ENCODE measurements at regions not wholly inside any gene's neighbourhood (a gene's known extent, or its start where the extent isn't known, plus 50 kb on each side); places are given as distances from the start of the nearest gene placed in this dataset.

GRCh38 chr17:53490447-53490968 is 332.2 kb upstream of the KIF2B start:
- Histone ChIP-seq H3F3A (replicated peaks; ENCODE audit: insufficient read depth) (no peaks in the 10 kb centered on the region), H3K27me3 (ENCODE audit: insufficient read depth) (no peaks in the 10 kb centered on the region), H3K36me3 (replicated peaks in 1 of 2; ENCODE audit: control insufficient read depth in 1 of 2, insufficient read depth in 2 of 2, low read length in 1 of 2) (no peaks in the 10 kb centered on the region), H3K9me2 (no peaks in the 10 kb centered on the region), H3K4me1 (ENCODE audit: control insufficient read depth in 1 of 2, insufficient read depth in 2 of 2, low read depth in 1 of 2, low read length in 1 of 2) (no peaks in the 10 kb centered on the region; a peak in 1 of 4 replicates), H4K20me1 (ENCODE audit: insufficient read depth) (no peaks in the 10 kb centered on the region), H3K9ac (no peak overlapping the region), H3K4me3 (ENCODE audit: low read depth in 2 of 2, low read length in 1 of 2) (no peak overlapping the region), H2AFZ (ENCODE audit: low read depth) (no peak overlapping the region), H3K27ac (ENCODE audit: low read depth in 2 of 2, low read length in 1 of 2) (no peak overlapping the region), H3K9me3 (no peaks in the 10 kb centered on the region), H3K4me2 (no peak overlapping the region), H3K79me2 (ENCODE audit: insufficient read depth) (no peaks in the 10 kb centered on the region)
- POLR2A ChIA-PET: no interaction called here
- CTCF ChIA-PET: no interaction called here
- TF ChIP-seq NFIC (IDR thresholded peaks at IDR 0.05; ENCODE audit: borderline replicate concordance) (no peak), MEF2A (IDR thresholded peaks at IDR 0.05; ENCODE audit: borderline replicate concordance, low read depth) (no peak), GATA2 (CRISPR knock-in tag; IDR thresholded peaks at IDR 0.05) (no peak), TCF12 (IDR thresholded peaks at IDR 0.05) (no peak), RXRA (IDR thresholded peaks at IDR 0.05; ENCODE audit: borderline replicate concordance, low read depth) (no peak)
- no peak for DNase-seq

GRCh38 chr17:53483704-53484103 is 339.0 kb upstream of the KIF2B start:
- H3K27me3 ChIP-seq (ENCODE audit: insufficient read depth): no peaks in the 10 kb centered on the region
- no peak overlapping the region for H3K4me2 ChIP-seq
- H4K20me1 ChIP-seq (ENCODE audit: insufficient read depth): no peaks in the 10 kb centered on the region
- no peak overlapping the region for H3K4me3 ChIP-seq (ENCODE audit: low read depth in 2 of 2, low read length in 1 of 2)
- H3K9me2 ChIP-seq: peaks cover 3% of the 10 kb centered on the region; the same call in 1 of the 2 replicates
- H2AFZ ChIP-seq (ENCODE audit: low read depth): no peak overlapping the region
- no peaks in the 10 kb centered on the region for H3K79me2 ChIP-seq (ENCODE audit: insufficient read depth)
- WGBS (ENCODE audit: low lambda C conversion rate): 7% methylated on average over 1 of the region's 1 CpG
- no peaks in the 10 kb centered on the region for H3K36me3 ChIP-seq (replicated peaks in 1 of 2; ENCODE audit: control insufficient read depth in 1 of 2, insufficient read depth in 2 of 2, low read length in 1 of 2)
- DNase-seq: no peak
- H3K27ac ChIP-seq (ENCODE audit: low read depth in 2 of 2, low read length in 1 of 2): no peak overlapping the region
- H3K9ac ChIP-seq: no peak overlapping the region
- no peaks in the 10 kb centered on the region; a peak in 1 of 4 replicates for H3K4me1 ChIP-seq (ENCODE audit: control insufficient read depth in 1 of 2, insufficient read depth in 2 of 2, low read depth in 1 of 2, low read length in 1 of 2)
- CTCF ChIA-PET: no interaction called here
- POLR2A ChIA-PET: no interaction called here
- H3K9me3 ChIP-seq: no peaks in the 10 kb centered on the region
- H3F3A ChIP-seq (replicated peaks; ENCODE audit: insufficient read depth): no peaks in the 10 kb centered on the region
- no peak for TF ChIP-seq MXI1 (IDR thresholded peaks at IDR 0.05; ENCODE audit: low read depth, low read length)
- no peak for TF ChIP-seq TAF1 (IDR thresholded peaks at IDR 0.05; ENCODE audit: borderline replicate concordance, low read depth, low read length)

- Histone ChIP-seq H3K79me2 (ENCODE audit: insufficient read depth) (no peaks in the 10 kb centered on the region), H3K4me3 (ENCODE audit: low read depth in 2 of 2, low read length in 1 of 2) (no peak overlapping the region), H3K4me1 (ENCODE audit: control insufficient read depth in 1 of 2, insufficient read depth in 2 of 2, low read depth in 1 of 2, low read length in 1 of 2) (no peaks in the 10 kb centered on the region), H3K9ac (no peak overlapping the region), H3K9me2 (no peaks in the 10 kb centered on the region; the same call in 1 of the 2 replicates), H3K36me3 (replicated peaks in 1 of 2; ENCODE audit: control insufficient read depth in 1 of 2, insufficient read depth in 2 of 2, low read length in 1 of 2) (no peaks in the 10 kb centered on the region), H3K27me3 (ENCODE audit: insufficient read depth) (no peaks in the 10 kb centered on the region), H3K27ac (ENCODE audit: low read depth in 2 of 2, low read length in 1 of 2) (no peak overlapping the region), H3K4me2 (no peak overlapping the region), H2AFZ (ENCODE audit: low read depth) (no peak overlapping the region), H3F3A (replicated peaks; ENCODE audit: insufficient read depth) (no peaks in the 10 kb centered on the region), H3K9me3 (no peaks in the 10 kb centered on the region), H4K20me1 (ENCODE audit: insufficient read depth) (no peaks in the 10 kb centered on the region)
- no peak for DNase-seq
- POLR2A ChIA-PET: no interaction called here
- CTCF ChIA-PET: interaction anchor here (1.2 kb wide), 1 partner anchor 8 kb away, joined by 3 read pairs; no protein-coding TSS in a partner anchor
- WGBS (ENCODE audit: low lambda C conversion rate): 34% methylated on average over 3 of the region's 3 CpGs
- no peak for TF ChIP-seq FOSL2 (IDR thresholded peaks at IDR 0.05; ENCODE audit: borderline replicate concordance, low read depth)
- TF ChIP-seq EP300 (IDR thresholded peaks at IDR 0.05; ENCODE audit: borderline replicate concordance in 1 of 2, low read depth in 1 of 2, low read length in 1 of 2): no peak
- no peak for TF ChIP-seq FOXJ3 (CRISPR knock-in tag; IDR thresholded peaks at IDR 0.05)
- no peak for TF ChIP-seq RXRA (IDR thresholded peaks at IDR 0.05; ENCODE audit: borderline replicate concordance, low read depth)
- no peak for TF ChIP-seq CTCF (IDR thresholded peaks at IDR 0.05)
- TF ChIP-seq TCF12 (IDR thresholded peaks at IDR 0.05): no peak
- no peak for TF ChIP-seq PBX3 (IDR thresholded peaks at IDR 0.05)
- TF ChIP-seq TAF1 (IDR thresholded peaks at IDR 0.05; ENCODE audit: borderline replicate concordance, low read depth, low read length): no peak
- TF ChIP-seq MAX (IDR thresholded peaks at IDR 0.05; ENCODE audit: low read depth): no peak
- TF ChIP-seq USF1 (IDR thresholded peaks at IDR 0.05; ENCODE audit: borderline replicate concordance, low read depth): no peak
- no peak for TF ChIP-seq FOXM1 (IDR thresholded peaks at IDR 0.05; ENCODE audit: low read depth)
- no peak for TF ChIP-seq USF2 (IDR thresholded peaks at IDR 0.05; ENCODE audit: borderline replicate concordance, low read depth, low read length)
- TF ChIP-seq RCOR1 (IDR thresholded peaks at IDR 0.05; ENCODE audit: low read length): no peak
- TF ChIP-seq RAD21 (IDR thresholded peaks at IDR 0.05; ENCODE audit: low read length): no peak
- no peak for TF ChIP-seq RFX5 (IDR thresholded peaks at IDR 0.05; ENCODE audit: low read length)
Observed at GRCh38 chr17:53475002-53475401, 347.7 kb upstream of the KIF2B start.
